GM12892 (cell line): ENCODE measurements at regions not wholly inside any gene's neighbourhood (a gene's known extent, or its start where the extent isn't known, plus 50 kb on each side); places are given as distances from the start of the nearest gene placed in this dataset.

Experiments
- POLR2A ChIP-seq: IDR thresholded peaks from 2 replicates; pipeline ENCODE4 v1.6.1; 2011; ENCODE audit warnings: low read depth, low read length, control low read depth
- POLR2AphosphoS5 ChIP-seq: IDR thresholded peaks from 2 replicates; pipeline ENCODE4 v1.6.1; 2011; ENCODE audit warnings: low read depth, low read length, control low read depth
- TAF1 ChIP-seq: IDR thresholded peaks from 2 replicates; pipeline ENCODE4 v1.6.1; 2011; ENCODE audit warnings: low read depth, mild to moderate bottlenecking, control low read depth, low read length, borderline replicate concordance

DNA sequence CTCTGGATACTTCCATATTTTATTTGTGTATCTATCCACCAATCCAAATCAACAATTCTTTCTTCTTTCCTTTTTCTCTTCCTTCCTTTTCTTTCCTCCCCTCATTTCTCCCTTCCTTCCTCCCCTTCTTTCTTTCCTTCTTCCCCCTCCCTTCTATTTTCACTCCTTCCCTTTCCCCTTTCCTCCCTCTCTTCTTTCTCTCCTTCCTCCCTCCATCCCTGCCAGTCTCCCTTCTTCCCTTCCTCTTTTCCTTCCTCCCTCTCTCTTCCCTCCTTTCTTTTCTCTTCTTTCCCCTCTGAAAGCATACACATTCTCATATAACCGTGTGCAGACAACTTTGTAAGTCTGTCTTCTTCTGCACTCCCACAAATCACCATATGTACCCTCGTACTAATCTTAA lies 382.3 kb upstream of the MAF start:
- TF ChIP-seq POLR2A (no peak), POLR2AphosphoS5 (no peak), TAF1 (no peak)
